Hepatocyte (in vitro differentiated cells): ENCODE measurements at regions not wholly inside any gene's neighbourhood (a gene's known extent, or its start where the extent isn't known, plus 50 kb on each side); places are given as distances from the start of the nearest gene placed in this dataset.

ENCODE experiments used
- DNase-seq: peaks from one replicate; pipeline ENCODE4 v3.0.0-alpha.2; 2016; ENCODE audit warnings: low spot score
- H2AFZ ChIP-seq: fragments of 200-600 bp; sonication (generic); 2 replicates; pipeline ENCODE4 v1.6.0; 2016; ENCODE audit warnings: antibody characterized with exemption, mild to moderate bottlenecking
- H3K27ac ChIP-seq: fragments of 200-600 bp; sonication (generic); 2 replicates; pipeline ENCODE4 v1.5.1; 2016; ENCODE audit warnings: mild to moderate bottlenecking
- H3K27me3 ChIP-seq: fragments of 200-600 bp; sonication (generic); 2 replicates; pipeline ENCODE4 v1.6.1; 2016
- H3K36me3 ChIP-seq: fragments of 200-600 bp; sonication (generic); replicated peaks from 2 replicates; pipeline ENCODE4 v1.5.1; 2016; ENCODE audit warnings: low read depth; ENCODE audit not compliant: insufficient read depth
- H3K4me1 ChIP-seq: fragments of 200-600 bp; sonication (generic); 2 replicates; pipeline ENCODE4 v1.5.1; 2016; ENCODE audit warnings: mild to moderate bottlenecking, moderate library complexity; ENCODE audit not compliant: insufficient read depth
- H3K4me2 ChIP-seq: fragments of 200-600 bp; sonication (generic); 2 replicates; pipeline ENCODE4 v1.6.0; 2016
- H3K4me3 ChIP-seq: fragments of 200-600 bp; sonication (generic); 2 replicates; pipeline ENCODE4 v1.5.1; 2016; ENCODE audit warnings: mild to moderate bottlenecking
- H3K79me2 ChIP-seq: fragments of 200-600 bp; sonication (generic); 2 replicates; pipeline ENCODE4 v1.6.0; 2017; ENCODE audit warnings: mild to moderate bottlenecking
- H3K9me2 ChIP-seq: fragments of 200-600 bp; sonication (generic); replicated peaks from 2 replicates; pipeline ENCODE4 v1.6.0; 2017; ENCODE audit warnings: mild to moderate bottlenecking; ENCODE audit not compliant: insufficient read depth
- H3K9me3 ChIP-seq: fragments of 200-600 bp; sonication (generic); 2 replicates; pipeline ENCODE4 v1.5.1; 2016; ENCODE audit warnings: low read depth, mild to moderate bottlenecking
- H4K20me1 ChIP-seq: fragments of 200-600 bp; sonication (generic); 2 replicates; pipeline ENCODE4 v1.6.0; 2016; ENCODE audit warnings: mild to moderate bottlenecking; ENCODE audit not compliant: insufficient read depth, poor library complexity, severe bottlenecking
- CTCF ChIP-seq: fragments of 200-600 bp; sonication (generic); IDR thresholded peaks from 2 replicates; pipeline ENCODE4 v1.5.1; 2016; ENCODE audit warnings: antibody characterized with exemption, mild to moderate bottlenecking; ENCODE audit not compliant: poor library complexity
- EZH2 ChIP-seq: fragments of 200-600 bp; sonication (generic); IDR thresholded peaks from 2 replicates; pipeline ENCODE4 v1.6.1; 2016; ENCODE audit warnings: antibody characterized with exemption, mild to moderate bottlenecking, borderline replicate concordance
- EZH2phosphoT487 ChIP-seq: fragments of 200-600 bp; sonication (generic); IDR thresholded peaks from one replicate; pipeline ENCODE4 v1.6.1; 2018; ENCODE audit warnings: antibody characterized with exemption, mild to moderate bottlenecking, low read depth, moderate library complexity; ENCODE audit not compliant: unreplicated experiment, severe bottlenecking
- WGBS: methylation state at CpG from one replicate; pipeline ENCODE4 v1.1.6; 2016; ENCODE audit warnings: low lambda C conversion rate; ENCODE audit errors: missing lambda C conversion rate; 5-methylcytosine and 5-hydroxymethylcytosine counted together

- Histone ChIP-seq H3K4me1 (no peaks in the 10 kb centered on the region), H3K4me3 (no peak overlapping the region), H2AFZ (no peak overlapping the region), H3K9me3 (no peaks in the 10 kb centered on the region), H3K36me3 (no peaks in the 10 kb centered on the region), H3K27me3 (no peaks in the 10 kb centered on the region), H3K27ac (no peak overlapping the region), H4K20me1 (no peaks in the 10 kb centered on the region), H3K4me2 (no peak overlapping the region), H3K9me2 (no peaks in the 10 kb centered on the region), H3K79me2 (no peaks in the 10 kb centered on the region)
- DNase-seq = no peak
- TF ChIP-seq CTCF (no peak), EZH2phosphoT487 (no peak), EZH2 (no peak)
Observed at GRCh38 chr5:121171361-121171760, 680.3 kb upstream of the FTMT start.

- 83% methylated on average over 2 of the region's 2 CpGs for WGBS
Observed at GRCh38 chr5:121171834-121172233, 679.8 kb upstream of the FTMT start.

GRCh38 chr5:121174351-121174750 is 677.3 kb upstream of the FTMT start:
- no peak overlapping the region for H3K27ac ChIP-seq
- H3K4me1 ChIP-seq = no peaks in the 10 kb centered on the region
- H3K4me2 ChIP-seq = no peak overlapping the region
- no peak for DNase-seq
- no peaks in the 10 kb centered on the region for H4K20me1 ChIP-seq
- no peaks in the 10 kb centered on the region for H3K36me3 ChIP-seq
- H3K79me2 ChIP-seq = no peaks in the 10 kb centered on the region
- no peaks in the 10 kb centered on the region for H3K9me3 ChIP-seq
- H3K9me2 ChIP-seq = no peaks in the 10 kb centered on the region
- H3K27me3 ChIP-seq = no peaks in the 10 kb centered on the region
- 32% methylated on average over 1 of the region's 1 CpG for WGBS
- no peak overlapping the region for H3K4me3 ChIP-seq
- TF ChIP-seq EZH2 (no peak), EZH2phosphoT487 (no peak), CTCF (no peak)
- no peak overlapping the region for H2AFZ ChIP-seq

More at GRCh38 chr5:121171834-121172233, 679.8 kb upstream of the FTMT start:
- H3K27me3 ChIP-seq = no peaks in the 10 kb centered on the region
- H2AFZ ChIP-seq = no peak overlapping the region
- H3K27ac ChIP-seq = no peak overlapping the region
- no peaks in the 10 kb centered on the region for H3K36me3 ChIP-seq
- no peaks in the 10 kb centered on the region for H3K9me2 ChIP-seq
- TF ChIP-seq EZH2 = no peak
- TF ChIP-seq EZH2phosphoT487 = no peak
- TF ChIP-seq CTCF = no peak
- H3K4me2 ChIP-seq = no peak overlapping the region
- no peaks in the 10 kb centered on the region for H3K9me3 ChIP-seq
- no peak for DNase-seq
- no peaks in the 10 kb centered on the region for H4K20me1 ChIP-seq
- H3K4me1 ChIP-seq = no peaks in the 10 kb centered on the region
- H3K79me2 ChIP-seq = no peaks in the 10 kb centered on the region
- H3K4me3 ChIP-seq = no peak overlapping the region

- H3K4me1 ChIP-seq = no peaks in the 10 kb centered on the region
- TF ChIP-seq EZH2 (no peak), CTCF (no peak), EZH2phosphoT487 (no peak)
- H3K4me3 ChIP-seq = no peak overlapping the region
- H2AFZ ChIP-seq = no peak overlapping the region
- no peaks in the 10 kb centered on the region for H3K9me2 ChIP-seq
- no peak overlapping the region for H3K4me2 ChIP-seq
- no peak overlapping the region for H3K27ac ChIP-seq
- no peaks in the 10 kb centered on the region for H3K9me3 ChIP-seq
- H3K79me2 ChIP-seq = no peaks in the 10 kb centered on the region
- WGBS = 88% methylated on average over 3 of the region's 3 CpGs
- no peaks in the 10 kb centered on the region for H3K36me3 ChIP-seq
- DNase-seq = no peak
- H4K20me1 ChIP-seq = no peaks in the 10 kb centered on the region
- no peaks in the 10 kb centered on the region for H3K27me3 ChIP-seq
Observed at GRCh38 chr5:121175986-121176385, 675.7 kb upstream of the FTMT start.
